KMS-11 (cell line): ENCODE measurements at regions not wholly inside any gene's neighbourhood (a gene's known extent, or its start where the extent isn't known, plus 50 kb on each side); places are given as distances from the start of the nearest gene placed in this dataset.
"Not testable (repeated sequence)": the region's sequence is repeated elsewhere in the genome, so short reads cannot be mapped to it uniquely, and the experiment has no call there.

ENCODE experiments used
- H2AFZ ChIP-seq: fragments of 200-600 bp; sonication (generic); 2 replicates; pipeline ENCODE4 v1.6.1; 2016; ENCODE audit warnings: antibody characterized with exemption, mixed run types, low read depth
- H3K27ac ChIP-seq: fragments of 200-600 bp; sonication (generic); 2 replicates; pipeline ENCODE4 v1.6.1; 2016; ENCODE audit warnings: mild to moderate bottlenecking, mixed run types
- H3K27me3 ChIP-seq: fragments of 200-600 bp; sonication (generic); 2 replicates; pipeline ENCODE4 v1.6.1; 2017; ENCODE audit warnings: mild to moderate bottlenecking, low read depth, mixed run types, moderate library complexity; ENCODE audit not compliant: insufficient read depth
- H3K36me3 ChIP-seq: fragments of 200-600 bp; sonication (generic); 2 replicates; pipeline ENCODE4 v1.6.1; 2017; ENCODE audit warnings: mild to moderate bottlenecking, mixed run types; ENCODE audit not compliant: insufficient read depth
- H3K4me1 ChIP-seq: fragments of 200-600 bp; sonication (generic); 2 replicates; pipeline ENCODE4 v1.6.1; 2016; ENCODE audit warnings: mild to moderate bottlenecking, low read depth, mixed run types; ENCODE audit not compliant: poor library complexity, severe bottlenecking
- H3K4me2 ChIP-seq: fragments of 200-600 bp; sonication (generic); 2 replicates; pipeline ENCODE4 v1.7.0; 2016; ENCODE audit warnings: mild to moderate bottlenecking, mixed run types
- H3K4me3 ChIP-seq: fragments of 200-600 bp; sonication (generic); IDR thresholded peaks from 2 replicates; pipeline ENCODE4 v1.6.1; 2017; ENCODE audit warnings: low read depth, low read length, mixed read lengths; ENCODE audit not compliant: insufficient read depth
- H3K79me2 ChIP-seq: fragments of 200-600 bp; sonication (generic); 2 replicates; pipeline ENCODE4 v1.6.1; 2016; ENCODE audit warnings: low read depth, mixed run types; ENCODE audit not compliant: insufficient read depth
- H3K9ac ChIP-seq: fragments of 200-600 bp; sonication (generic); 2 replicates; pipeline ENCODE4 v1.6.1; 2016; ENCODE audit warnings: mild to moderate bottlenecking, mixed run types
- H4K20me1 ChIP-seq: fragments of 200-600 bp; sonication (generic); 2 replicates; pipeline ENCODE4 v1.6.1; 2016; ENCODE audit warnings: mild to moderate bottlenecking, mixed run types; ENCODE audit not compliant: insufficient read depth
- TF ChIP-seq, protein P1 (sequence below): fragments of 200-600 bp; sonication (generic); conservative IDR thresholded peaks from 2 replicates; pipeline ENCODE4 v1.6.1; 2017; ENCODE audit warnings: low read depth, mild to moderate bottlenecking, antibody characterized with exemption, low read length, moderate library complexity, mixed read lengths

DNA sequence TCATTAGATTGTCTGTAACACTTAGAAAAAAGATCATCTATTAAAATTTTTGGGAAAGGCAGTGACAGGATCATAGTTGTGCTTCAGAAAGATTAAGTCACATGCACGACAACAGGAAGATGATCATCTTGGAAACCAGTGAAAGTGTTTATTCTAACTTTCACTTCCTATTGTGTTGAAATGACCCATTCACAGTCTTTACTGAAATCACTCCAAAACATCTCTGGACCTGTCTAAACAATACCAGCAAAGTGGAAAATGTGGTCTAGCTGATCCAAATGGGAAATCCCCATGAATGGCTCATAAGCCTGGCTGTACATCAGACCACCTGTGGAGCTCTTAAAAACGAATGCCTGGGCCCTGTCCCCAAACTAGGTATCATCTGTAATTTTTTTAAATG lies 111.1 kb upstream of the ETV3 start:
- Histone ChIP-seq H3K4me2 (no peak overlapping the region), H3K4me1 (no peaks in the 10 kb centered on the region), H3K4me3 (no peak overlapping the region), H4K20me1 (no peaks in the 10 kb centered on the region), H3K79me2 (no peaks in the 10 kb centered on the region), H3K36me3 (no peaks in the 10 kb centered on the region), H3K27ac (no peak overlapping the region), H2AFZ (no peak overlapping the region), H3K9ac (no peak overlapping the region), H3K27me3 (no peaks in the 10 kb centered on the region)
- TF ChIP-seq, protein P1, sequence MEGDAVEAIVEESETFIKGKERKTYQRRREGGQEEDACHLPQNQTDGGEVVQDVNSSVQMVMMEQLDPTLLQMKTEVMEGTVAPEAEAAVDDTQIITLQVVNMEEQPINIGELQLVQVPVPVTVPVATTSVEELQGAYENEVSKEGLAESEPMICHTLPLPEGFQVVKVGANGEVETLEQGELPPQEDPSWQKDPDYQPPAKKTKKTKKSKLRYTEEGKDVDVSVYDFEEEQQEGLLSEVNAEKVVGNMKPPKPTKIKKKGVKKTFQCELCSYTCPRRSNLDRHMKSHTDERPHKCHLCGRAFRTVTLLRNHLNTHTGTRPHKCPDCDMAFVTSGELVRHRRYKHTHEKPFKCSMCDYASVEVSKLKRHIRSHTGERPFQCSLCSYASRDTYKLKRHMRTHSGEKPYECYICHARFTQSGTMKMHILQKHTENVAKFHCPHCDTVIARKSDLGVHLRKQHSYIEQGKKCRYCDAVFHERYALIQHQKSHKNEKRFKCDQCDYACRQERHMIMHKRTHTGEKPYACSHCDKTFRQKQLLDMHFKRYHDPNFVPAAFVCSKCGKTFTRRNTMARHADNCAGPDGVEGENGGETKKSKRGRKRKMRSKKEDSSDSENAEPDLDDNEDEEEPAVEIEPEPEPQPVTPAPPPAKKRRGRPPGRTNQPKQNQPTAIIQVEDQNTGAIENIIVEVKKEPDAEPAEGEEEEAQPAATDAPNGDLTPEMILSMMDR, result no peak

DNA sequence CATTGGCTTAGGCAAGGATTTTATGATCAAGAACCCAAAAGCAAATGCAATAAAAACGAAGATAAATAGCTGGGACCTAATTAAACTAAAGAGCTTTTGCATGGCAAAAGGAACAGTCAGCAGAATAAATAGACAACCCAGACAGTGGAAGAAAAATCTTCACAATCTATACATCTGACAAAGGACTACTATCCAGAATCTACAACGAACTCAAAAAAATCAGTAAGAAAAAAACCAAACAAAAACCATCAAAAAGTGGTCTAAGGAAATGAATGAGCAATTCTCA lies 109.5 kb upstream of the ETV3 start:
- H3K4me1 ChIP-seq, H3K4me2 ChIP-seq, H3K79me2 ChIP-seq, H3K36me3 ChIP-seq, H4K20me1 ChIP-seq, H3K27me3 ChIP-seq, H2AFZ ChIP-seq, H3K4me3 ChIP-seq, H3K9ac ChIP-seq, H3K27ac ChIP-seq: not testable (repeated sequence)

DNA sequence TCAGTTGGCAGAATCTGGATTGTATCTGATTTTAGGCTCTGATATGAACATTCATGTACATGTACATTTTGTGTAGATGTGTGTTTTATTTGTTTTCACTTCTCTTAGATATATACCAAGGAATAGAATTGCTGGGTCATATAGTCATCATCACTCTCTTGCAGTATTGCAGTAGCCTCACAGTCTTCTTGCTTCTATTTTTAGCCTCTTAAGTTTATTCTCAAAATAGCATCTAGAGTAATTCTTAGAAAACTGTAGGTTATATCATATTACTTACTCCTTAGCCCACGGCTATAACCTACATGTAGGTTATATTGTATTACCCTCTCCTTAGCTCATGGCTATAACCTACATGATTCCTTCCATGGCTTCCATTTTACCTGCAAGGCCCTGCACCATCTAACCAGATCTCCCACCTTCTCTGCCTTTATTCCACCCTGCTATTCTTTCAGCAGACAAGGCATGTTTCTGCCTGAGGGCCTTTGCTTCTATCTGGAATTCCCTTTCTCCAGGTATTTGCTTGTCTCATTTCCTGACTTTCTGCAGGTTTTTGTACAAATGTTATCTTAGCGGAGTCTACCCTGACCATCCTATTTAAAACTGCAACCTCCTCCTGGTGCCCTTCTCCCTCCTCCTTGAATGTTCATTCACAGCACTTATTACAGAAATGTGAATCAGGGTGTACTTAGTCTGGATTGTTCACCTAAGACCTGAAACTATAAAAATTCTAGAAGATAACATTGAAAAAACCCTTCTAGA lies 109.0 kb upstream of the ETV3 start:
- H3K27me3 ChIP-seq, result no peaks in the 10 kb centered on the region
- no peaks in the 10 kb centered on the region for H4K20me1 ChIP-seq
- TF ChIP-seq, protein P1, result no peak
- no peak overlapping the region for H3K9ac ChIP-seq
- no peak overlapping the region for H3K4me2 ChIP-seq
- H2AFZ ChIP-seq, result no peak overlapping the region
- no peaks in the 10 kb centered on the region for H3K4me1 ChIP-seq
- H3K79me2 ChIP-seq, result no peaks in the 10 kb centered on the region
- H3K36me3 ChIP-seq, result no peaks in the 10 kb centered on the region
- H3K27ac ChIP-seq, result no peak overlapping the region
- H3K4me3 ChIP-seq, result no peak overlapping the region

DNA sequence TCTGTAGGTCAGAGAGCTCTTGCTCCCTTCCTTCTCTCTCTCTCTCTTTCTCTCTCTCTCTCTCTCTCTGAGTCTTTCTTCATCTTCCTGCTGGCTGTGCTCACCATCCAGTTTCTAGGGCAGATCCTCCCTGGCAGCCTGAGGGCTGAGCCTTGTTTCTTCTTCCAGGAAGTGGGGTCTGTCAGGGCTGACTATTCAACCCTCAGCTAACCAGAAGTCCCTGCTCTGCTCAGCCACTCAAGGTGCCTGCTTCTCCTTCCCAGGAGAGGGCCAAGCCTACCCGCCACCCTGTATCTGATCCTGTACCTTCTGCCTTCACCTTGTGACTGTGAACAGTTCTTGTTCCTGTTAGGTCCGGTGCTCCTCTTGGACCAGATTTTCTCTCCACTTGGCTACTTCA lies 107.6 kb upstream of the ETV3 start:
- Histone ChIP-seq H3K27me3 (no peaks in the 10 kb centered on the region), H3K36me3 (no peaks in the 10 kb centered on the region), H2AFZ (no peak overlapping the region)

DNA sequence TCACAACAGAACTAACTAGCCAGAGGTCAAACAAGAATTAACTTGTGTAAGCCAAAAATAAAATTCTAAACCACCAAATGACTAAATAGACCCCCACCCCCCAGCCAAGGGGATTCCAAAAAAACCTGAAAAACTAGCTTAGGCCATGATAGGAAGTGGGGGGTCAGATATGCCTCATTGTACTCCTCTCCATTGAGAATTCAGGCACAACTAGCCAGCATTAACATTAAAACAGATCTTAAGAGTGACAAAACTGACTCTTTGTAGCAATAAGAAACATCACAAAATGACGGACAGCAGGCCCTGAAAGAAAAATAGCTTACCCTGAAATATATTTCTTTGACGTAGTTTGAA lies 103.0 kb upstream of the ETV3 start:
- Histone ChIP-seq H3K79me2 (no peaks in the 10 kb centered on the region), H3K9ac (no peak overlapping the region), H3K36me3 (no peaks in the 10 kb centered on the region), H3K4me2 (no peak overlapping the region), H2AFZ (no peak overlapping the region), H3K27ac (no peak overlapping the region), H3K4me3 (no peak overlapping the region), H4K20me1 (no peaks in the 10 kb centered on the region), H3K27me3 (no peaks in the 10 kb centered on the region), H3K4me1 (no peaks in the 10 kb centered on the region)
- TF ChIP-seq, protein P1, result no peak

More for the DNA sequence above, 107.6 kb upstream of the ETV3 start:
- H3K4me2 ChIP-seq, result no peak overlapping the region
- TF ChIP-seq, protein P1, result no peak
- no peak overlapping the region for H3K4me3 ChIP-seq
- no peak overlapping the region for H3K27ac ChIP-seq
- no peaks in the 10 kb centered on the region for H3K4me1 ChIP-seq
- no peaks in the 10 kb centered on the region for H3K79me2 ChIP-seq
- H3K9ac ChIP-seq, result no peak overlapping the region
- H4K20me1 ChIP-seq, result no peaks in the 10 kb centered on the region
